Tibial nerve (tissue), 4 donors: ENCODE measurements at regions not wholly inside any gene's neighbourhood (a gene's known extent, or its start where the extent isn't known, plus 50 kb on each side); places are given as distances from the start of the nearest gene placed in this dataset.

Source experiments
- DNase-seq, 2 donors: peaks; one replicate each; pipeline ENCODE4 v3.0.0-alpha.2; 2019; ENCODE audit warnings: low spot score in 2 of 2
- H3K27ac ChIP-seq, 4 donors: fragments of 200-600 bp; sonication (generic) in 3 of 4; one replicate each; pipeline ENCODE4 v1.5.1; 2017 to 2019; ENCODE audit warnings: mild to moderate bottlenecking in 1 of 4
- H3K27me3 ChIP-seq, 2 donors: fragments of 200-600 bp; sonication (generic) in 1 of 2; one replicate each; pipeline versions ENCODE4 v1.5.1 to v1.6.0; 2017 to 2019
- H3K36me3 ChIP-seq, 3 donors: fragments of 200-600 bp; sonication (generic); one replicate each; pipeline ENCODE4 v1.5.1; 2018 to 2019
- H3K4me1 ChIP-seq, 4 donors: fragments of 200-600 bp; sonication (generic) in 3 of 4; one replicate each; pipeline ENCODE4 v1.5.1; 2017 to 2019
- H3K4me3 ChIP-seq, 4 donors: fragments of 200-600 bp; sonication (generic) in 3 of 4; one replicate each; pipeline ENCODE4 v1.5.1; 2017 to 2019; ENCODE audit warnings: mild to moderate bottlenecking in 1 of 4, moderate library complexity in 1 of 4
- H3K9me3 ChIP-seq, 4 donors: fragments of 200-600 bp; sonication (generic) in 3 of 4; one replicate each; pipeline ENCODE4 v1.5.1; 2017 to 2019
- CTCF ChIP-seq, 5 experiments: fragments of 200-600 bp in 3 of 5; fragments of 450-650 bp in 2 of 5; sonication (generic) in 3 of 5; IDR thresholded peaks; one replicate each; pipeline ENCODE4 v1.5.1; 2016 to 2019; ENCODE audit warnings: antibody characterized with exemption in 5 of 5, mild to moderate bottlenecking in 3 of 5, moderate library complexity in 2 of 5
- EP300 ChIP-seq, 2 donors: sonication (generic); formaldehyde crosslinking; IDR thresholded peaks; one replicate each; pipeline ENCODE4 v1.6.1; 2017; ENCODE audit warnings: antibody characterized with exemption in 2 of 2, mild to moderate bottlenecking in 1 of 2
- POLR2A ChIP-seq, 2 donors: fragments of 450-650 bp; IDR thresholded peaks; one replicate each; pipeline ENCODE4 v1.6.1; 2017; ENCODE audit warnings: antibody characterized with exemption in 2 of 2, mild to moderate bottlenecking in 2 of 2, moderate library complexity in 2 of 2
- WGBS, 2 donors: methylation state at CpG; one replicate each; pipeline ENCODE4 v1.1.5; 2018; 5-methylcytosine and 5-hydroxymethylcytosine counted together

DNA sequence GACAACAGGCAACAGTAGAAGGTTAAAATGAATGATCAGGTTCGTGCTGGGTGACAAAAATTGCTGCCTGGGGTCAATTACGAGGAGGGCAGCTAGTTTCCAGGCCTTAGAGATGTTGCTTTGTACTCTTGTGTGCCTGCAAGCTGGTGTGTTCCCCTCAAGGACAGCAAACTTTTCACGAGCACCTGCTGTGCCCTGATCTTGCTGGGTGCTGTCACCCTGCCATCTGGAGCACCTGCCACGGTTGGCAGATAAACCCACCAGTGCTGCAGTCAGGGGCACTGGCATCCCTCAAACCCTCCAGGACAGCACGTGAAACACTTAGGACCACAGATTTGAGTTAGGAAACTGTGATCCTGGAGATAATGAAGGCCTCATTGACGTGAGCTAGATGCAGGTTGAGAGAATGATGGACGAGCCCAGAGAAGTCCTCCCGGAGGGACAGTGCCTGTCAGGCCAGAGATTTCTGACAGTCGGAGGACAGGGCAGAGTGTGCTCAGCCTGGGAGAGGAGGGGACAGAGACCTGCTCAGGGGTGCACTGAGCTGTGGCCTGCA lies 104.3 kb upstream of the RAB12 start:
- no peak for TF ChIP-seq EP300 (IDR thresholded peaks at IDR 0.05)
- no peak for TF ChIP-seq POLR2A (IDR thresholded peaks at IDR 0.05)
- no peak for TF ChIP-seq CTCF (IDR thresholded peaks at IDR 0.05)
- no peaks in the 10 kb centered on the region for H3K27me3 ChIP-seq
- H3K4me1 ChIP-seq, result peaks cover 0 to 12% (median 0%) of the 10 kb centered on the region in 4 donors
- 86 to 91% methylated on average over 9 of the region's 9 CpGs for WGBS, 2 donors
- H3K27ac ChIP-seq, result no peak overlapping the region
- H3K9me3 ChIP-seq, result no peaks in the 10 kb centered on the region
- no peak overlapping the region for H3K4me3 ChIP-seq
- DNase-seq, result no peak
- no peaks in the 10 kb centered on the region for H3K36me3 ChIP-seq

GRCh38 chr18:8506251-8507049 lies 102.8 kb upstream of the RAB12 start:
- no peaks in the 10 kb centered on the region for H3K4me1 ChIP-seq
- H3K9me3 ChIP-seq, result no peaks in the 10 kb centered on the region
- DNase-seq, result no peak
- no peaks in the 10 kb centered on the region for H3K27me3 ChIP-seq
- no peak overlapping the region for H3K27ac ChIP-seq
- no peaks in the 10 kb centered on the region for H3K36me3 ChIP-seq
- TF ChIP-seq EP300 (IDR thresholded peaks at IDR 0.05) (peak in 1 of 2 donors; percentile 16), POLR2A (IDR thresholded peaks at IDR 0.05) (no peak), CTCF (IDR thresholded peaks at IDR 0.05) (no peak)
- H3K4me3 ChIP-seq, result no peak overlapping the region
- WGBS, 2 donors, result 89% methylated on average over 10 of the region's 10 CpGs

GRCh38 chr18:8507361-8507760 lies 101.9 kb upstream of the RAB12 start:
- no peak overlapping the region for H3K4me3 ChIP-seq
- H3K36me3 ChIP-seq, result no peaks in the 10 kb centered on the region
- 10 to 30% methylated on average over 5 of the region's 5 CpGs for WGBS, 2 donors
- DNase-seq, result no peak
- no peak for TF ChIP-seq CTCF (IDR thresholded peaks at IDR 0.05)
- TF ChIP-seq POLR2A (IDR thresholded peaks at IDR 0.05), result no peak
- no peak for TF ChIP-seq EP300 (IDR thresholded peaks at IDR 0.05)
- no peaks in the 10 kb centered on the region for H3K27me3 ChIP-seq
- H3K27ac ChIP-seq, result no peak overlapping the region
- H3K4me1 ChIP-seq, result no peaks in the 10 kb centered on the region
- no peaks in the 10 kb centered on the region for H3K9me3 ChIP-seq

GRCh38 chr18:8507915-8508705 lies 101.1 kb upstream of the RAB12 start:
- Histone ChIP-seq H3K4me1 (no peaks in the 10 kb centered on the region), H3K9me3 (no peaks in the 10 kb centered on the region), H3K27ac (no peak overlapping the region), H3K4me3 (no peak overlapping the region), H3K36me3 (no peaks in the 10 kb centered on the region), H3K27me3 (no peaks in the 10 kb centered on the region)
- DNase-seq, result no peak
- WGBS, 2 donors, result 64 to 68% methylated on average over 10 of the region's 10 CpGs
- TF ChIP-seq CTCF (IDR thresholded peaks at IDR 0.05) (no peak), POLR2A (IDR thresholded peaks at IDR 0.05) (no peak), EP300 (IDR thresholded peaks at IDR 0.05) (no peak)

GRCh38 chr18:8513249-8513648 lies 96.0 kb upstream of the RAB12 start:
- Histone ChIP-seq H3K36me3 (no peaks in the 10 kb centered on the region), H3K4me1 (no peaks in the 10 kb centered on the region), H3K9me3 (no peaks in the 10 kb centered on the region), H3K27me3 (no peaks in the 10 kb centered on the region), H3K27ac (no peak overlapping the region), H3K4me3 (no peak overlapping the region)
- 93 to 98% methylated on average over 5 of the region's 5 CpGs for WGBS, 2 donors
- DNase-seq, result no peak
- TF ChIP-seq POLR2A (IDR thresholded peaks at IDR 0.05) (no peak), CTCF (IDR thresholded peaks at IDR 0.05) (no peak), EP300 (IDR thresholded peaks at IDR 0.05) (no peak)
